Keratinocyte (primary cell): ENCODE measurements at regions not wholly inside any gene's neighbourhood (a gene's known extent, or its start where the extent isn't known, plus 50 kb on each side); places are given as distances from the start of the nearest gene placed in this dataset.

ENCODE experiments used
- EZH2 ChIP-seq: IDR thresholded peaks from one replicate; pipeline ENCODE4 v1.6.1; 2012; ENCODE audit warnings: inconsistent platforms, mild to moderate bottlenecking, low read length, moderate library complexity
- TF ChIP-seq, protein P1 (sequence below), 3 experiments: IDR thresholded peaks in 1 of 3; conservative IDR thresholded peaks in 1 of 3; optimal IDR thresholded peaks in 1 of 3; 2 replicates in 2 of 3; 3 replicates in 1 of 3; pipeline versions ENCODE3 to v1.5.1; 2011; ENCODE audit warnings: low read length in 3 of 3, mild to moderate bottlenecking in 3 of 3, moderate library complexity in 2 of 3, control low read depth in 1 of 3, inconsistent platforms in 1 of 3; ENCODE audit not compliant: insufficient read depth in 2 of 3; ENCODE audit errors: extremely low read depth in 1 of 3

DNA sequence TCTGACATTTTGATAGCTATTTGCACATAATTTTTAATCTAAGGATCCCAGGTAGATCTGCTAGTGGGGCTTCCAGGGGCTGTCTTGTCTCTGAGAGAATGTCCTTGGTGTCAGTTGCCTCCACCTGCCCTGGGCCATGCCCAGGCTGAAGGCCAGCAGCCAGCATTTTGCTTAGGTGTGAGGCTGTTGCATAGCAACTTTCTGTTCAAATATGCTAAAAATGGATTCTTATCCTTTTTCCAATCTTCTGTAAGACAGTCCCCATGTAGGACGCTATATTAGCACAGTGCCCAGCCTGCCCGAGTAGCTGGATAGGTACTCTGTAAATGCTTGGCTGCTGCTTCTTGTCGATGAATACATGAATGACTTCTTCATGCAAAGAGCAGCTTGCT is 62.5 kb upstream of the CITED2 start:
- TF ChIP-seq, protein P1, sequence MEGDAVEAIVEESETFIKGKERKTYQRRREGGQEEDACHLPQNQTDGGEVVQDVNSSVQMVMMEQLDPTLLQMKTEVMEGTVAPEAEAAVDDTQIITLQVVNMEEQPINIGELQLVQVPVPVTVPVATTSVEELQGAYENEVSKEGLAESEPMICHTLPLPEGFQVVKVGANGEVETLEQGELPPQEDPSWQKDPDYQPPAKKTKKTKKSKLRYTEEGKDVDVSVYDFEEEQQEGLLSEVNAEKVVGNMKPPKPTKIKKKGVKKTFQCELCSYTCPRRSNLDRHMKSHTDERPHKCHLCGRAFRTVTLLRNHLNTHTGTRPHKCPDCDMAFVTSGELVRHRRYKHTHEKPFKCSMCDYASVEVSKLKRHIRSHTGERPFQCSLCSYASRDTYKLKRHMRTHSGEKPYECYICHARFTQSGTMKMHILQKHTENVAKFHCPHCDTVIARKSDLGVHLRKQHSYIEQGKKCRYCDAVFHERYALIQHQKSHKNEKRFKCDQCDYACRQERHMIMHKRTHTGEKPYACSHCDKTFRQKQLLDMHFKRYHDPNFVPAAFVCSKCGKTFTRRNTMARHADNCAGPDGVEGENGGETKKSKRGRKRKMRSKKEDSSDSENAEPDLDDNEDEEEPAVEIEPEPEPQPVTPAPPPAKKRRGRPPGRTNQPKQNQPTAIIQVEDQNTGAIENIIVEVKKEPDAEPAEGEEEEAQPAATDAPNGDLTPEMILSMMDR (optimal IDR thresholded peaks at IDR 0.05 in 1 of 3, IDR thresholded peaks at IDR 0.05 in 1 of 3, conservative IDR thresholded peaks at IDR 0.05 in 1 of 3; ENCODE audit: extremely low read depth in 1 of 3, insufficient read depth in 2 of 3, low read length in 3 of 3), result no peak
- no peak for TF ChIP-seq EZH2
